Peyer's patch (tissue), 4 donors: ENCODE measurements at regions not wholly inside any gene's neighbourhood (a gene's known extent, or its start where the extent isn't known, plus 50 kb on each side); places are given as distances from the start of the nearest gene placed in this dataset.

ENCODE experiments used
- DNase-seq, 3 donors: peaks; one replicate each; pipeline ENCODE4 v3.0.0-alpha.2; 2017 to 2019
- H3K27ac ChIP-seq, 4 donors: fragments of 200-600 bp; sonication (generic); one replicate each; pipeline ENCODE4 v1.5.1; 2016 to 2019
- H3K27me3 ChIP-seq, 2 donors: fragments of 200-600 bp; sonication (generic); one replicate each; pipeline ENCODE4 v1.5.1; 2019
- H3K36me3 ChIP-seq, 3 donors: fragments of 200-600 bp; sonication (generic); one replicate each; pipeline ENCODE4 v1.5.1; 2016 to 2019
- H3K4me1 ChIP-seq, 4 donors: fragments of 200-600 bp; sonication (generic); one replicate each; pipeline ENCODE4 v1.5.1; 2016 to 2019
- H3K4me3 ChIP-seq, 4 donors: fragments of 200-600 bp; sonication (generic); 1 replicate in 3 of 4; 2 replicates in 1 of 4; pipeline ENCODE4 v1.5.1; 2016 to 2019; ENCODE audit warnings: mild to moderate bottlenecking in 1 of 4
- H3K9me3 ChIP-seq, 4 donors: fragments of 200-600 bp; sonication (generic); one replicate each; pipeline ENCODE4 v1.5.1; 2016 to 2019; ENCODE audit warnings: mild to moderate bottlenecking in 1 of 4
- CTCF ChIP-seq, 6 experiments: fragments of 450-650 bp in 4 of 6; fragments of 200-600 bp in 2 of 6; sonication (generic) in 1 of 6; IDR thresholded peaks; one replicate each; pipeline ENCODE4 v1.5.1; 2017 to 2019; ENCODE audit warnings: antibody characterized with exemption in 6 of 6, mild to moderate bottlenecking in 3 of 6, moderate library complexity in 1 of 6
- POLR2A ChIP-seq, 2 donors: fragments of 450-650 bp; IDR thresholded peaks; one replicate each; pipeline ENCODE4 v1.5.1; 2017; ENCODE audit warnings: antibody characterized with exemption in 2 of 2, mild to moderate bottlenecking in 2 of 2, moderate library complexity in 2 of 2
- small RNA-seq, 2 donors: library from RNA; depleted of rRNA; stranded (forward); fragments of <200 nt; gene quantifications; one replicate each; pipeline ENCODE3, GENCODE V24; 2016

GRCh38 chr9:86405926-86406325 lies 51.7 kb upstream of the TUT7 start:
- Histone ChIP-seq H3K27me3 (no peaks in the 10 kb centered on the region), H3K4me3 (no peak overlapping the region), H3K36me3 (no peaks in the 10 kb centered on the region), H3K27ac (peak overlapping the region in 1 of 4 donors; percentile 49), H3K4me1 (no peaks in the 10 kb centered on the region), H3K9me3 (no peaks in the 10 kb centered on the region)
- no peak for TF ChIP-seq CTCF (IDR thresholded peaks at IDR 0.05)
- no peak for TF ChIP-seq POLR2A (IDR thresholded peaks at IDR 0.05)
- no peak for DNase-seq

GRCh38 chr9:86405086-86405491 lies 50.9 kb upstream of the TUT7 start:
- Histone ChIP-seq H3K9me3 (no peaks in the 10 kb centered on the region), H3K4me3 (no peak overlapping the region), H3K36me3 (no peaks in the 10 kb centered on the region), H3K4me1 (no peaks in the 10 kb centered on the region), H3K27me3 (no peaks in the 10 kb centered on the region), H3K27ac (peak overlapping the region in 1 of 4 donors; percentile 49)
- no peak for DNase-seq
- TF ChIP-seq POLR2A (IDR thresholded peaks at IDR 0.05) = no peak
- no peak for TF ChIP-seq CTCF (IDR thresholded peaks at IDR 0.05)

Small RNA genes in the stretch of these regions (small RNA-seq; reads per million reads assigned to genes)
- 0 reads per million in 2 donors for gene AL158828.1
- gene RNU2-36P = 0.13 to 1.4 reads per million in 2 donors
